ENCODE measurements at regions not wholly inside any gene's neighbourhood (a gene's known extent, or its start where the extent isn't known, plus 50 kb on each side); places are given as distances from the start of the nearest gene placed in this dataset.

- H2AFZ ChIP-seq (ENCODE audit: low read length) = no peak overlapping the region
- BruUV-seq (replicated peaks) = no TSS peak
- no peak overlapping the region for H3K9ac ChIP-seq (ENCODE audit: low read length)
- 0 out of 2 replicates have a peak, but pooled peaks cover 4% of the 10 kb centered on the region for H3K27me3 ChIP-seq (ENCODE audit: low read length)
- no peak overlapping the region for H3K27ac ChIP-seq (ENCODE audit: low read length)
- H3K36me3 ChIP-seq (ENCODE audit: low read depth, low read length) = no peaks in the 10 kb centered on the region
- no peak overlapping the region for H3K4me2 ChIP-seq (ENCODE audit: low read length)
- DNase-seq = no peak
- H3F3A ChIP-seq (ENCODE audit: low read length, unreplicated experiment) = no peaks in the 10 kb centered on the region
- no peaks in the 10 kb centered on the region for H3K4me1 ChIP-seq (ENCODE audit: insufficient read depth, low read length)
- no peaks in the 10 kb centered on the region for H3K79me2 ChIP-seq (ENCODE audit: low read length)
- ATAC-seq = no peak
- H4K20me1 ChIP-seq (ENCODE audit: low read length) = no peaks in the 10 kb centered on the region
- intact Hi-C loops (cut with micrococcal nuclease) = no loop called here
- H3K9me3 ChIP-seq (ENCODE audit: low read length) = no peaks in the 10 kb centered on the region
- ChIA-PET CTCF (no interaction called here), POLR2A (ENCODE audit: unreplicated experiment) (no interaction called here)
- no peak for TF ChIP-seq EZH2 (IDR thresholded peaks at IDR 0.05; ENCODE audit: low read length, unreplicated experiment)
- no peak for TF ChIP-seq CTCF (conservative IDR thresholded peaks at IDR 0.05; ENCODE audit: low read depth, low read length)
- no peak for TF ChIP-seq EZH2phosphoT487 (IDR thresholded peaks at IDR 0.05; ENCODE audit: borderline replicate concordance, low read length)
- no peak overlapping the region for H3K4me3 ChIP-seq (ENCODE audit: low read length)
- no peaks in the 10 kb centered on the region for H3K9me2 ChIP-seq (replicated peaks; ENCODE audit: low read length)
These were observed 112.2 kb upstream of the TMTC1 start for GRCh38 chr12:29895966-29896365.

- Histone ChIP-seq H4K20me1 (ENCODE audit: low read length) (no peaks in the 10 kb centered on the region), H3K4me3 (ENCODE audit: low read length) (no peak overlapping the region), H3K36me3 (ENCODE audit: low read depth, low read length) (no peaks in the 10 kb centered on the region), H3K79me2 (ENCODE audit: low read length) (no peaks in the 10 kb centered on the region), H3F3A (ENCODE audit: low read length, unreplicated experiment) (no peaks in the 10 kb centered on the region), H3K4me1 (ENCODE audit: insufficient read depth, low read length) (no peaks in the 10 kb centered on the region), H3K9ac (ENCODE audit: low read length) (no peak overlapping the region), H3K9me2 (replicated peaks; ENCODE audit: low read length) (no peaks in the 10 kb centered on the region), H3K4me2 (ENCODE audit: low read length) (no peak overlapping the region), H3K9me3 (ENCODE audit: low read length) (no peaks in the 10 kb centered on the region), H3K27ac (ENCODE audit: low read length) (no peak overlapping the region), H3K27me3 (ENCODE audit: low read length) (no peaks in the 10 kb centered on the region), H2AFZ (ENCODE audit: low read length) (no peak overlapping the region)
- ChIA-PET POLR2A (ENCODE audit: unreplicated experiment) (no interaction called here), CTCF (no interaction called here)
- BruUV-seq (replicated peaks) = no TSS peak
- intact Hi-C loops (cut with micrococcal nuclease) = no loop called here
- ATAC-seq (no peak), DNase-seq (no peak)
- TF ChIP-seq EZH2 (IDR thresholded peaks at IDR 0.05; ENCODE audit: low read length, unreplicated experiment) = no peak
- TF ChIP-seq EZH2phosphoT487 (IDR thresholded peaks at IDR 0.05; ENCODE audit: borderline replicate concordance, low read length) = no peak
- TF ChIP-seq CTCF (conservative IDR thresholded peaks at IDR 0.05; ENCODE audit: low read depth, low read length) = no peak
These were observed 109.3 kb upstream of the TMTC1 start for GRCh38 chr12:29893002-29893401.

- Histone ChIP-seq H3K4me3 (ENCODE audit: low read length) (no peak overlapping the region), H3K36me3 (ENCODE audit: low read depth, low read length) (no peaks in the 10 kb centered on the region), H3K27me3 (ENCODE audit: low read length) (no peaks in the 10 kb centered on the region), H3K4me1 (ENCODE audit: insufficient read depth, low read length) (no peaks in the 10 kb centered on the region), H3K9me3 (ENCODE audit: low read length) (no peaks in the 10 kb centered on the region), H3K4me2 (ENCODE audit: low read length) (no peak overlapping the region), H3K9me2 (replicated peaks; ENCODE audit: low read length) (no peaks in the 10 kb centered on the region), H3K79me2 (ENCODE audit: low read length) (no peaks in the 10 kb centered on the region), H3K27ac (ENCODE audit: low read length) (no peak overlapping the region), H2AFZ (ENCODE audit: low read length) (no peak overlapping the region), H3K9ac (ENCODE audit: low read length) (no peak overlapping the region), H3F3A (ENCODE audit: low read length, unreplicated experiment) (no peaks in the 10 kb centered on the region), H4K20me1 (ENCODE audit: low read length) (no peaks in the 10 kb centered on the region)
- ChIA-PET CTCF (no interaction called here), POLR2A (ENCODE audit: unreplicated experiment) (no interaction called here)
- intact Hi-C loops (cut with micrococcal nuclease) = no loop called here
- DNase-seq (no peak), ATAC-seq (no peak)
- BruUV-seq (replicated peaks) = no TSS peak
- TF ChIP-seq EZH2 (IDR thresholded peaks at IDR 0.05; ENCODE audit: low read length, unreplicated experiment) (no peak), EZH2phosphoT487 (IDR thresholded peaks at IDR 0.05; ENCODE audit: borderline replicate concordance, low read length) (no peak), CTCF (conservative IDR thresholded peaks at IDR 0.05; ENCODE audit: low read depth, low read length) (no peak)
These were observed 108.0 kb upstream of the TMTC1 start for GRCh38 chr12:29891792-29892191.
